ENCODE measurements at regions not wholly inside any gene's neighbourhood (a gene's known extent, or its start where the extent isn't known, plus 50 kb on each side); places are given as distances from the start of the nearest gene placed in this dataset.

- TF ChIP-seq CTCF (IDR thresholded peaks at IDR 0.05): no peak
- TF ChIP-seq POLR2A (IDR thresholded peaks at IDR 0.05): no peak
These were observed 100.6 kb downstream of the SOX4 start for GRCh38 chr6:21694168-21694567.
